Skin of body (tissue), 1 donor: ENCODE measurements at regions not wholly inside any gene's neighbourhood (a gene's known extent, or its start where the extent isn't known, plus 50 kb on each side); places are given as distances from the start of the nearest gene placed in this dataset.

ENCODE experiments used
- DNase-seq: peaks from one replicate; lab custom pipeline; 2025; lab: John Stamatoyannopoulos, UW

GRCh38 chr12:13843841-13844240, 137.6 kb downstream of the GRIN2B start:
- no peak for DNase-seq

DNA sequence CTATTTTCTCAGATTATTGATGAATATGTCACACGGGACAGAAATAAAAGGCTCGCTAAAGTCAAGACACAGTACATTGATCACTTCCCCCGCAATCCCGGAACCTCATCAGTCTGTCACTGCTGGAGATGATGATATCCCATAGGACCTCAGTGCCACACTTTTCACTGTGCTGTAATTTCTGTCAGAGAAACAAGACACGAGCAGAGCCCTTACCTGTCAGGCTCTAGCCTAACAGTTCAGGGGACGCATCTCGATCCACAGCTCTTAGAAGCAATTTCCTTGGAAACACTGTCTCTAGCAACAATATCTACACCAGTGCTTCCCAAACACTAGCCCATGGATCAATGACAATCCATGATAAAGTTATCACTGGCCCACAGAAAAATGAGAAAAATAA, 140.0 kb downstream of the GRIN2B start:
- DNase-seq = no peak

GRCh38 chr12:13839365-13840336, 141.8 kb downstream of the GRIN2B start:
- no peak for DNase-seq

- DNase-seq = no peak
Observed at GRCh38 chr12:13836099-13836498, 145.3 kb downstream of the GRIN2B start.

DNA sequence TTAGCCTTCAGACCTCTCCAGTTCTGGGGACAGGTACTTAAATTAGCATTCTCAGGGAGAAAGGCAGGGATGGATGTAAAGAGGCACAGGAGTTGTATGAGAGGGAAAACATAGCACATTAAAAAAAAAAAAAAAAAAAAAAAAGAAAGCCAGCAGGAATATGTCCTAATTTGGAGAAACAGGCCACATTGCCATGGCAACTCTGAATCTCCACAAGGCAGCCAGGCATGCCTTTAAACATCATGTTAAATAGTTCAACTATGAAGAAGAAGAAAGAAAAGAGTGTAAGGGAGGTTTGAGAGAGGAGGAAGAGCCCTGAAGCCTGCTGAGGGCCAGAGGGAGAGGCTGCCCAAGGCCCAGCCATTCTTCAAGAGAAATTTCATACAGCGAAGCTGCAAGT, 145.8 kb downstream of the GRIN2B start:
- DNase-seq = no peak

- DNase-seq = no peak
Observed at GRCh38 chr12:13834241-13834640, 147.2 kb downstream of the GRIN2B start.

- no peak for DNase-seq
Observed at GRCh38 chr12:13817131-13817530, 164.3 kb downstream of the GRIN2B start.

- DNase-seq = no peak
Observed at GRCh38 chr12:13816394-13816793, 165.0 kb downstream of the GRIN2B start.

- DNase-seq = peak; percentile 8
Observed at GRCh38 chr12:13812168-13812567, 169.2 kb downstream of the GRIN2B start.

DNA sequence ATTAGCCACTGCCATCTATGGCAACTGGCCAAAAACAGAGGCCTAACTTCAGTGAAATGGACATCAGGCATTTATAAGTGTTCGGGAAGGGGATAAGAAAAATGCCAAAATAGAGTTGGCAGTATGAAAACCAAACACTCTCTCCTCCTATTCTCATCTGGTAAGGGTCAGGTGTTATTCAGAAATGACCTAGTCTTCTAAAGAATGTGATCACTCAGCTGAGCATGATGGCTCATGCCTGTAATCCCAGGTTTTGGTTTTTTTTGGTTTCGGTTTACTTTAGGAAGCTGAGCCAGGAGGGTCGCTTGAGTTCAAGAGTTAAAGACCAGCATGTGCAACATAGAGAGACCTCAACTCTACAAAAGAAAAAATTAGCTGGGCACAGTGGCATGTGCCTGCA, 170.3 kb downstream of the GRIN2B start:
- DNase-seq = no peak

GRCh38 chr12:13805041-13805440, 176.4 kb downstream of the GRIN2B start:
- no peak for DNase-seq

DNA sequence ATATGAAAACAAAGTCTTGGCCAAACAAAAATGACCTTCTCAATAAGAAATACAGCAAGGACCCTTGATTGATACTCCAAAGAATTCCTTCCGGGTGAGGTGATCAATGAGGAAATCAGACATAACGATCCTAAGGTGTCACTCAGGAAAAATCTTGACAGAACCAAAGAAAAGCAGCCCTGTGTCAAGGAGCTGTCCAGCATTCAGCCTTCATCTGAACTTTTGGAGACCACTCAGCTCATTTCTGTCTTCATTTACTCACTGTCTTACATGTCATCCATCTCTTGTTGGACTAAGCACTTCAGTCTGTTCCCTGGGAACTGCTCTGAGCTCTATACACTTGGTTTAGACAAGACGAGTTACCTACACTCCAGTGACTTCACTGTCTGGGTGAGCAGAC, 179.9 kb downstream of the GRIN2B start:
- no peak for DNase-seq

DNA sequence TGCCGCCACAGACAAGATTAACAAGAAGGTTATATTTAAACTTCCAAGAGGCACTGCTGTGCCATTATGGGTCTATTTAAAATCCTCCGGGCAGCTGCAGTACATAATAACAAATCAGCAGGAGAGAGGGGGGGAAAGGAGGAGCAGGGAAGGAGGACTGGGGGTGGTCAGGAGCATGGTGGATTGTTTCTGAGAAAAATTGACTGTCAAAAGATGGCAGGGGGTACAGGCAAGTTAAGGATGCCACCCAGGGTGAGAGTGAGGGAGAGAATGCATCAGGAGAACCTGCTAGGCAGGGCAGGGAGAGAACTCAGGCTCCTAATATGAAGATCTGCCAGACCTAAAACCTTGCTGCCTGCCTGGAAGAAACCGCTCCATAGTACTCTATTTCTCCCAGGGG, 181.8 kb downstream of the GRIN2B start:
- DNase-seq = no peak

DNA sequence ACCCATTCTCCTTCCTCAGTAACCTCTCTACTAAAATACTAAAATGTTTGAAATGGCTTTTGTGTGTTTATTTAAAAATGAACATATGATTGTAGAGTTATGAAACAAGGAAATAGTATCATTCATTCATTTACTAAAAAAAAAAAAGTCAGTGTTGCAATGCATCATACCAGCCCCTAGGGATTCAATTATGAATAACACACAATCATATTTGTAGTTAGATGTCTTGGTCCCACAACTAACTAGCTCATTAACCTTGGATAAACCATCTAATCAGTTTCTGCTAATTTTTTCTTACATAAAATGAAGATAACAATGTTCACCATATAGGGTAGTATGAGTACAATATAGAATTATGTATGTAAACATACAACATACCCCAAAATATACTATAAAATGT, 183.2 kb downstream of the GRIN2B start:
- DNase-seq = no peak

DNA sequence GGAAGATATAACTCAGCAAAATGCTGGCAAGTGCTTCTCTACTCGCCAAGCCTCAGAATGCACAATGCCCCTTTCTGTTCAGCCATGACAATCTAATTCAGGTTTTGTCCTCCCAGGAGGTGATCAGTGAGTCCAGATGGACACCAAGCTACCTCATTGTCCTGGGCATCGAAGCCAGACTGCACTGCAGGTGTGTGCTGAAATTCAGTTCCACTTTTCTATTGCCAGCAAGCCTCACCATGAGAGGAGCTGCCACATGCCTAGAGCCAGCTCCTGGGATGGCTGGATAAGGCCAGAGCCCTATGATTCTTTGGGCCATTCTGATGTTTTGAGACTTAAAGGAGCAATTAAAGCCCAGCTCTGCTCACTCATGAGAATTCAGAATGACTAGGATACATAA, 186.7 kb downstream of the GRIN2B start:
- DNase-seq = no peak

DNA sequence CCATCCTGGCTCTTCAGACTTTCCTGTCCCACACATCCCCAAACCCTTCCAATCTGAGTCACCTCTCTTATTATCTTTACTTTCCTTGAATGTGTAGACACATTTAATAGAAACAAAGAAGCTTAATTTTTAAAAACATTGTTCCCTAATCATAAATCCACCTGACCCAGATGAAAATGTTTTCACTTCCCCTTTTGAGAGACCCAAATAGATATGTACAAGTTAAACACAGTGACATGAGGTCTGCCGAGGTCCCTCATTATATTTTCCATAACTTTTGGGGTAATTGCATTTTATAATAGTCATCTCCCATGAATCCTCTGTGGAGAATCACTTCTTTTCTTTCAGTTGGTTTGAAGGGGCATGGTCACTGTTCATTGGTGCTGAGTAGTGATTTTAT, 191.1 kb downstream of the GRIN2B start:
- DNase-seq = no peak

DNA sequence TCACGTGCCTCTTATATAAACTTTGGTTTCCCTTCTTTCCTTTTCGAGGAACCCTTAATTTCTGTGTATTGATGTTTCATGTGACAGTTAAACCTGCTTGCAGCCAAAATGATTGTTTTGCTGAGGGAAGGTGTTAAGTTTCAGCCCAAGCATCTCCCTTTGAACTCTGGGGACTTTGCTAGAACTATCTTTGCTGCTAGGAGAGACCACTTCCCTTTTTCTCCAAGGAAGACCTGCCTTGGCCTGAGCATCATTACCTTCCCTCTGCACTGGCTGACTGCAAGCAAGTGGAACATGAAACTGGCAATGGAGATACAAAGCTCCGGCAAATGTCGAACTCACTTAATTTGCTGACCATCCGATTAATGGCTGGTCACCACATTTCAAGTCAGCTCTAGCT, 192.8 kb downstream of the GRIN2B start:
- DNase-seq = no peak

DNA sequence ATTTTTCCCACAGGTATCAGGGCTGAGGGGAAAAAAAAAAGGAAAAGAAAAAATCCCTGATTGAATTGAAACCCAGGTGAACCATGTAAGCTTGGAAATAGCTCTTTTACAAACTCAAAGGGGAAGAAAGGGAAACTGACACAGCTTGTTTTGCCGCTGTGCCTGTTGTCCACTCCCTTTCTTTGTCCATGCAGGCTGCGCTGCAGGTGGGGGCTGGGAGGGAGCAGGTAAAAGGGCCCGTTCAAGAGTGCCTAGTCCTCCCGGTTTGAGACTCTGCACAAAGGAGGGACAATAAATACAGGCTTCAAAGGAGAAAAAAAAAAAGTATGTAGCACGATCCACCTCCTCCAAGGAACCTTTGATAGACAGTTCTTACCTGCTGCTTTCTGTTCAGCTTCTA, 194.8 kb downstream of the GRIN2B start:
- no peak for DNase-seq

DNA sequence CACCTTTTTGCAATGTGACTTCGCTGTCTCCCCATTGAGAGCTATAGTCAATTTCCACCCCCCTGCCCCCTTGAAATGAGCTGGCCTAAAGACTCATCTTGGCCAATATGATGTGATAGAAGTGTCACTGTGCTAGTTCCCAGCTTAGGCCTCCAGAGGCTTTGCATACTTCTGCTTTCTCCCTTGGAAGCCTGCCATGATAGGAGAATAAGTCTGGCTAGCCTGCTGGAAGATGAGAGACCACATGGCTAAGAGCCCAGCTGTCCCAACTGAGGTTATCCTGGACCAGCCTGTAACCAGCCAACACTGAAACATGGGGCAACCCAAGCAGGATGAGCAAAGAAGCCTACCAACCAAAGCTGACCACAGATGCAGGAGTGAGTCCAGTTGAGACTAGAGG, 196.9 kb downstream of the GRIN2B start:
- DNase-seq = no peak

GRCh38 chr12:13780453-13780852, 200.9 kb downstream of the GRIN2B start:
- DNase-seq = no peak

- no peak for DNase-seq
Observed at GRCh38 chr12:13777374-13777773, 204.0 kb downstream of the GRIN2B start.

- no peak for DNase-seq
Observed at GRCh38 chr12:13772264-13772663, 209.1 kb downstream of the GRIN2B start.

DNA sequence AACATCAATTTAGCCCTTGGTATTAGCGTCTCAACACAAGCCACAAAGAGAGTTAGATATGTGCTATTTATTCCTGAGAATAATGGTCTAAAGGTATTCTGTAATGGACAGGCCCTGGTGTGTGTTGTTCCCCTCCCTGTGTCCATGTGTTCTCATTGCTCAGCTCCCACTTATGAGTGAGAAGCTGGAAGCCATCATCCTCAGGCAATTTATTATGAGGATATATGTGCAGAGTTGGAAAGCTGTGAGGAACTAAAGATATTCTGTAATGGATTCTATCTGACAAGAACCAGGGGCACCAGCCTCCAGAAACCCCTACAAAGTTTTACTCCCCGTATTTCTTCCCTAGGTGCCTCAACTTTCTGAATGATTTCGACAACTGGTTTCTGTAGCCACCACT, 210.8 kb downstream of the GRIN2B start:
- no peak for DNase-seq
